Thymus (tissue), 11 donors: ENCODE measurements at regions not wholly inside any gene's neighbourhood (a gene's known extent, or its start where the extent isn't known, plus 50 kb on each side); places are given as distances from the start of the nearest gene placed in this dataset.

Experiments used
- DNase-seq, 9 donors: peaks; one replicate each; pipeline ENCODE4 v3.0.0-alpha.2; 2013; ENCODE audit warnings: low spot score in 9 of 9, low read depth in 6 of 9, missing footprints in 1 of 9
- H3K27ac ChIP-seq, 2 donors: one replicate each; pipeline ENCODE4 v1.5.1; 2013; ENCODE audit warnings: control low read depth in 1 of 2, low read depth in 1 of 2, low read length in 1 of 2, mild to moderate bottlenecking in 1 of 2, moderate library complexity in 1 of 2
- H3K27me3 ChIP-seq, 2 donors: one replicate each; pipeline ENCODE4 v1.5.1; 2013; ENCODE audit warnings: low read length in 1 of 2; ENCODE audit not compliant: control insufficient read depth in 2 of 2, insufficient read depth in 1 of 2
- H3K36me3 ChIP-seq, 2 donors: one replicate each; pipeline ENCODE4 v1.5.1; 2013; ENCODE audit warnings: low read length in 1 of 2, mild to moderate bottlenecking in 1 of 2, moderate library complexity in 1 of 2; ENCODE audit not compliant: control insufficient read depth in 2 of 2, insufficient read depth in 2 of 2
- H3K4me1 ChIP-seq, 2 donors: one replicate each; pipeline ENCODE4 v1.5.1; 2013; ENCODE audit warnings: low read length in 2 of 2; ENCODE audit not compliant: control insufficient read depth in 2 of 2, insufficient read depth in 2 of 2
- H3K4me3 ChIP-seq, 2 donors: one replicate each; pipeline ENCODE4 v1.5.1; 2013; ENCODE audit warnings: low read length in 2 of 2, control low read depth in 1 of 2, mild to moderate bottlenecking in 1 of 2
- H3K9me3 ChIP-seq, 2 donors: one replicate each; pipeline ENCODE4 v1.5.1; 2013; ENCODE audit warnings: low read length in 1 of 2, mild to moderate bottlenecking in 1 of 2; ENCODE audit not compliant: control insufficient read depth in 2 of 2, insufficient read depth in 1 of 2
- WGBS: extraction: QIAGEN DNeasy Blood & Tissue Kit; methylation state at CpG from one replicate; pipeline ENCODE4 v1.1.7; 2013; 5-methylcytosine and 5-hydroxymethylcytosine counted together
- donor health status: healthy.

DNA sequence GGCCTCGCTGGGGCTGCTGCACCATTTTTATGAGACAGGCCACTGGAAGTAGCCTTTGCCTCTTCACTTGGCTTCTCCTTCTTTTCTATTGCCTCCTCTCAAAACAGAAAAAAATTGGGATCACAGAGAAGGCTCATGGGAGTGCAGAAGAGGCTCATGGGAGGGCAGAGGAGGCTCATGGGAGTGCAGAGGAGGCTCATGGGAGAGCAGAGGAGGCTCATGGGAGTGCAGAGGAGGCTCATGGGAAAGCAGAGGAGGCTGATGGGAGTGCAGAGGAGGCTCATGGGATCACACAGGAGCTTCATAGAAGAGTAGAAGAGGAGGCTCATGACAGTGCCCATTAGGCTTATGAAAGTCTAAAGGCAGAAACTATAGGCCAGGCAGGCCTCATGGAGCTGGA lies 211.2 kb downstream of the IRF8 start:
- DNase-seq = no peak
- Histone ChIP-seq H3K36me3 (no peaks in the 10 kb centered on the region), H3K4me1 (no peaks in the 10 kb centered on the region), H3K27me3 (no peaks in the 10 kb centered on the region), H3K9me3 (no peaks in the 10 kb centered on the region), H3K27ac (no peak overlapping the region), H3K4me3 (no peak overlapping the region)
- 84% methylated on average over 1 of the region's 1 CpG for WGBS

DNA sequence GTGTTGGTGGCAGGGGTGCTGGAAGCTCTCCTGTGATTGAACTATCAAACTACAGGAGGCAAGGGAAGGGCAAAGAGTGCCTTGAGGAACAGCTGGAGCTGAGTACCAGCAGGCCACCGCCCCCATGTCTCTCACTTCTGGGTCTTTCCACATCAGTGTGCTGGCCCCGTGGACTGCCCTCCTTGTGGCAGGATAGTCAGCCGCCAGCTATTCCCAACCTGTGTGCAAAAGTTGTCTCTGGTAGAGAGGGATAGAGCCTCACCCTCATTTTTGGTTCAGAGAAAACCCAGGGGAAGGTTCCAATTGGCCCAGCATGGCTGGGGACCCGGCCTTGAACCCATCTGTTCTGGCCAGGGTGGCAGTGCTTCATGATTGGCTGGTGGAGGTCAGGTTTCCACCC lies 211.8 kb downstream of the IRF8 start:
- Histone ChIP-seq H3K27ac (no peak overlapping the region), H3K36me3 (no peaks in the 10 kb centered on the region), H3K9me3 (no peaks in the 10 kb centered on the region), H3K4me3 (no peak overlapping the region), H3K27me3 (no peaks in the 10 kb centered on the region), H3K4me1 (no peaks in the 10 kb centered on the region)
- 88% methylated on average over 4 of the region's 4 CpGs for WGBS
- no peak for DNase-seq

DNA sequence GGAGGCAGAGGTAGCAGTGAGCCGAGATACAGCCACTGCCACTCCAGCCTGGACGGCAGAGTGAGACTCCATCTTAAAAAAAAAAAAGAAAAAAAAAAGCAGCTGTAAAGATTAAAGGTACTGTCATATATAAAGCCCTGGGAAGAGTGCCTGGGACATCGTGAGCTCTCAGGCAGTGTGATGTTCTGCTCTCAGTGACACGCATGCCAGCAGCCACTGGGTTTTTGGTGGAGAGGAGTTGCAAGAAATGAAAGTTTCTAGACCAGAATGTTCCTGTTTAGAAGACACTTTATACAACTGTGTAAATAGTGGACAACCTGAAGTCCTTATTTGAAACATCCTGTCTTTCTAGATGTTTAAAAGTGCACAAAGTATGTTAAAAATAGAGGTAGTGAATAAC lies 213.2 kb downstream of the IRF8 start:
- 91% methylated on average over 4 of the region's 4 CpGs for WGBS
- H3K4me1 ChIP-seq = no peaks in the 10 kb centered on the region
- DNase-seq = no peak
- no peak overlapping the region for H3K4me3 ChIP-seq
- H3K36me3 ChIP-seq = no peaks in the 10 kb centered on the region
- H3K27ac ChIP-seq = no peak overlapping the region
- no peaks in the 10 kb centered on the region for H3K9me3 ChIP-seq
- no peaks in the 10 kb centered on the region for H3K27me3 ChIP-seq

DNA sequence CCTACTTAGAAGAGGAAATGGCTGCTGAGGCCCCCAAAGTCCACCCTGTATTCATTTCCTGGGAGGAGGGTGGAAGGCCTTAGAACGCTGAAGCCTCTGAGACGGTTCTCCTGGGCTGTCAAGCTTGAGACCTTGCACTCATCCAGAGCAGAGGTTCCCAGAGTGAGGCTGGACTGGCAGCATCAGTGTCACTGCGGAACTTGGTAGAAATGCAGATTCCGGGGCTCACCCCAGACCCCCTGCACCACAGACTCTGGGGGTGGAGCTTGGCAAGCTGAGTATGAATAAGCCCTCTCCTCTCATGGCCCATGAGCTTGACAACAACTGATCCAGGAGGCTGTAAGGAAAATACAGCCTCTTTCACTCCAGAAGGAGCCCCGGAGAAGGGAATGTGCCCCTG lies 218.3 kb downstream of the IRF8 start:
- H3K27ac ChIP-seq = no peak overlapping the region
- H3K9me3 ChIP-seq = no peaks in the 10 kb centered on the region
- peaks cover 0 to 10% of the 10 kb centered on the region in 2 donors for H3K27me3 ChIP-seq
- DNase-seq = no peak
- H3K4me3 ChIP-seq = no peak overlapping the region
- H3K4me1 ChIP-seq = no peaks in the 10 kb centered on the region
- no peaks in the 10 kb centered on the region for H3K36me3 ChIP-seq
- 65% methylated on average over 5 of the region's 5 CpGs for WGBS

DNA sequence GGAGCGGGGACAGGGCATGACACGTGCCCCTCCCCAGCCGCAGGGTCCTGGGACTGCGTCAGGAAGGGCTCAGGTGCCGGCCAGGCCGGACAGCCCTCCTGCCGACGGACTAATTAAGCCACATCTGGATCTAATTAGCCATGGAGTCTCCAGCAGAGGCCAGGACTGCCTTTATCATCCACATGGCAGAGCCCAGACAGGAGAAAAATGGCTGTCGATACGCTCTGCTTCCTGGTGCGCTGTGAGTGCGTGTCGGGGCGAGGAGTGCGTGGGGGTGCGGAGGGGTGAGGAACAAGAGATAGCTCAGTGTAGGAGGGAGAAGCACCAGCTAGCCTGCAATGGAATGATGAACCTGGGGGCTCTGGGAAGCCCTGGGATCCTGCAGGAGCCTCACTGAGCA lies 218.8 kb downstream of the IRF8 start:
- Histone ChIP-seq H3K27me3 (peaks cover 0 to 14% of the 10 kb centered on the region in 2 donors), H3K27ac (no peak overlapping the region), H3K9me3 (no peaks in the 10 kb centered on the region), H3K36me3 (no peaks in the 10 kb centered on the region), H3K4me3 (no peak overlapping the region), H3K4me1 (no peaks in the 10 kb centered on the region)
- DNase-seq = no peak
- 80% methylated on average over 16 of the region's 16 CpGs for WGBS

DNA sequence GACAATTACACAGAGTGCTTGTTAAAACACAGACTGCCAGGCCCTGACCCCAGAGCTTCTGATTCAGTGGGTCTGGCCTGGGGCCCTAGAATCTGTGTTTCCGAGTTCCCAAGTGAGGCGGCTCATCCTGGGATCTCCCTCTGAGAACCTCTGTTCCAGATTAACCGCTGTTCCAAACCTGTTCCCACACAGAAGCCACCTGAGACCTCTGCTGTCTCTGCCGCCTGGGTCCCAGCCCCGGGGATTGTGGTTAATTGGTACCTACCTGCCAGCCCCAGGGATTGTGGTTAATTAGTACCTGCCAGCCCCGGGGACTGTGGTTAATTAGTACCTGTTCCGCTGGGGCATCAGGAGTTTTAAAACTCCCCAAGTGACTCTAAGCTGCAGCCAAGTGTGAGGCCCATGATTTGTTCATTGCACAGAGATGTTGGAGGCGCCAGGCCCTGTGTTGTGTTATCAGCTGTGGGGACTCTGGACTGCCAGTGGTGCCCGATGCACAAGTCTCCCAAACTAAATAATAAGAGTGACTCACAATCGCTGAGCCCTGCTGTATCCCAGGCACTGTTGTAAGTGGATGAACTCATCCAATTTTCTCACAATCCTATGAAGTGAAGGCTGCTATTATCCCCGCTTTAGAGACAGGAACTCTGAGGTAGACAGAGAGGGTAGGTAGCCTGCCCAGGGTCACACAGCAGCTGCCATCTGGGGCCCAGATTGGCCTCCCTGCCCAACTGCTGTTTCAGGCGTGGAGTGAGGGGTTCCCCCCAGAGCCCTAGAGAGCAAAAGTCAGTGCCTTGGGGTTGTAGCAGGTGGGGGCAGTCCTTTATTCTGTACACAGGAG lies 219.7 kb downstream of the IRF8 start:
- DNase-seq = no peak
- Histone ChIP-seq H3K4me1 (no peaks in the 10 kb centered on the region), H3K27me3 (peaks cover 0 to 18% of the 10 kb centered on the region in 2 donors), H3K27ac (no peak overlapping the region), H3K4me3 (no peak overlapping the region), H3K9me3 (no peaks in the 10 kb centered on the region), H3K36me3 (no peaks in the 10 kb centered on the region)
- 83% methylated on average over 12 of the region's 12 CpGs for WGBS

DNA sequence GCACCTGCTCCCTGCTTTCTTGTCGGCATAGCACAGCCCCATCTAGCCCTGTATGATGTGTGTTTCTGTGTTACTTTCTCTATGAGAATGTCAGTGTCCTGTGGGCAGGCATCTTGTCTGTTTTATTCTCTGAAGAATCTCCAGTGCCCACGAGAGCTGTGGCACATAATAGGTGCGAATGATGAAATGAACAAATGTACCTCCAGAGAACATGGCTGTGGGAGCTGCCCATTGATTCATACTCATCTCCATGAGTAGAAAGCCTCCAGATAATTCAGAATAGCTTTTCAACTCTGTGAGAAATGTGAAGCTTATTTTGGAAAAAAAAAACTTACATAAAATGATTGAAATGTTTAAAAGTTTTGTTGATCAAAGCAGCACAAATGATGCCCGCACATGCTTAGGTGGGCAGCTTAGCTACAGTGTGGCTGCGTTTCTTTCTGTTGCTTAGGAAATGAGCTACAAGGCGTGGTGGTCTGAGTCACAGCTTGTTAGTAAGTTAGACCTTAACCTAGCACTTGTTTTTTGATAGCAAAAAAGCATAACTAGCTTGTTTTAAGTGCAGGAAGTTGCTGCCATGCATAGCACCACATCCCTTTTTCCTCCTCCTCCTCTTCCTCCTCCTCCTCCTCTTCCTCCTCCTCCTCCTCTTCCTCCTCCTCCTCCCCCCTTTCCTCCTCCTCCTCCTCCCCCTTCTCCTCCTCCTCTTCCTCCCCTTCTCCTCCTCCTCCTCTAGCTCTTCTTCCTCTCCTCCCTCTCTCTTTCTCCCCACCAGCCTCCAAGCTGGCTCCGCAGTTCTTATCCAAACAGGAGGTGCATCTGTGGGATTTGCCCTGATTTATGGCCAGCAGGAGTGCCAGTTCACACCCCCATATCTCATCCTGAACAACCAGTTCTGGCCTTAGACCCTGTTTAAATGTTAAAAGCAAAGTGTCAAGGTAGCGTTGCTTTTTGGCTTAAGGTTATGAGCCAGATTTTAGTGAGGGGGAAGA lies 221.5 kb downstream of the IRF8 start:
- DNase-seq = no peak
- Histone ChIP-seq H3K27me3 (peaks cover 0 to 21% of the 10 kb centered on the region in 2 donors), H3K9me3 (no peaks in the 10 kb centered on the region), H3K27ac (no peak overlapping the region), H3K36me3 (no peaks in the 10 kb centered on the region), H3K4me1 (no peaks in the 10 kb centered on the region), H3K4me3 (no peak overlapping the region)
- 52% methylated on average over 8 of the region's 8 CpGs for WGBS

DNA sequence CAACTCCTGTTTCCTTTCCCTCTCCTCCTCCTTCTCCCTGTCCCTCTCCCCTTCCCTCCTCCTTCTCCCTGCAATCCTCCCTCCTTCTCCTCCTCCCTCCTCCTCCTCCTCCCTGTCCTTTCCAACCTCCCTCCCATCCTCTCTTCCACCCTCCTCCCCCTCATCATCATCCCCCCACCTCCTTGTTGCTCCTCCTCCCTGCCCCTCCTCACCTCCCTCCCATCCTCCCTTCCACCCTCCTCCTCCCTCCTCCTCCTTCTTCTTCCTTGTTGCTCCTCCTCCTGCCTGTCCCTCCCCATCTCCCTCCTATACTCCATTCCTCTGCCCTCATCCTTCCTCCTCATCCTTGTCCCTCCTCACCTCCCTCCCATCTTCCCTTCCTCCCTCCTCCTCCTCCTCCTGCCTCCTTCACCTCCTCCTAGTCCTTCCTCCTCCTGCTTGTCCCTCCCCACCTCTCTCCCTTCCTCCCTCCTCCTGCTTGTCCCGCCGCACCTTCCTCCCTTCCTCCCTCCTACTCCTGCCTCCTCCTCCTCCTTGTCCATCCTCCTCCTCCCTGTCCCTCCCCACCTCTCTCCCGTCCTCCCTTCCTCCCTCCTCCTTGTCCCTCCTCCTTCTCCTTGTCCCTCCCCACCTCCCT lies 222.5 kb downstream of the IRF8 start:
- no peak overlapping the region for H3K27ac ChIP-seq
- H3K9me3 ChIP-seq = no peaks in the 10 kb centered on the region
- DNase-seq = no peak
- H3K27me3 ChIP-seq = peaks cover 0 to 21% of the 10 kb centered on the region in 2 donors
- no peaks in the 10 kb centered on the region for H3K36me3 ChIP-seq
- H3K4me3 ChIP-seq = no peak overlapping the region
- WGBS = 67% methylated on average over 3 of the region's 3 CpGs
- H3K4me1 ChIP-seq = no peaks in the 10 kb centered on the region
